ENCODE measurements at regions not wholly inside any gene's neighbourhood (a gene's known extent, or its start where the extent isn't known, plus 50 kb on each side); places are given as distances from the start of the nearest gene placed in this dataset.

- TF ChIP-seq, protein P1, sequence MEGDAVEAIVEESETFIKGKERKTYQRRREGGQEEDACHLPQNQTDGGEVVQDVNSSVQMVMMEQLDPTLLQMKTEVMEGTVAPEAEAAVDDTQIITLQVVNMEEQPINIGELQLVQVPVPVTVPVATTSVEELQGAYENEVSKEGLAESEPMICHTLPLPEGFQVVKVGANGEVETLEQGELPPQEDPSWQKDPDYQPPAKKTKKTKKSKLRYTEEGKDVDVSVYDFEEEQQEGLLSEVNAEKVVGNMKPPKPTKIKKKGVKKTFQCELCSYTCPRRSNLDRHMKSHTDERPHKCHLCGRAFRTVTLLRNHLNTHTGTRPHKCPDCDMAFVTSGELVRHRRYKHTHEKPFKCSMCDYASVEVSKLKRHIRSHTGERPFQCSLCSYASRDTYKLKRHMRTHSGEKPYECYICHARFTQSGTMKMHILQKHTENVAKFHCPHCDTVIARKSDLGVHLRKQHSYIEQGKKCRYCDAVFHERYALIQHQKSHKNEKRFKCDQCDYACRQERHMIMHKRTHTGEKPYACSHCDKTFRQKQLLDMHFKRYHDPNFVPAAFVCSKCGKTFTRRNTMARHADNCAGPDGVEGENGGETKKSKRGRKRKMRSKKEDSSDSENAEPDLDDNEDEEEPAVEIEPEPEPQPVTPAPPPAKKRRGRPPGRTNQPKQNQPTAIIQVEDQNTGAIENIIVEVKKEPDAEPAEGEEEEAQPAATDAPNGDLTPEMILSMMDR (IDR thresholded peaks at IDR 0.05; ENCODE audit: low read depth, low read length) = no peak
- TF ChIP-seq POLR2A (IDR thresholded peaks at IDR 0.05; ENCODE audit: extremely low read depth, insufficient read length) = no peak
- TF ChIP-seq, protein P2, sequence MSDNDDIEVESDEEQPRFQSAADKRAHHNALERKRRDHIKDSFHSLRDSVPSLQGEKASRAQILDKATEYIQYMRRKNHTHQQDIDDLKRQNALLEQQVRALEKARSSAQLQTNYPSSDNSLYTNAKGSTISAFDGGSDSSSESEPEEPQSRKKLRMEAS (IDR thresholded peaks at IDR 0.05; ENCODE audit: low read depth, low read length) = no peak
Measured at GRCh38 chrX:65933085-65933589, 106.7 kb downstream of the VSIG4 start.
